ENCODE measurements at regions not wholly inside any gene's neighbourhood (a gene's known extent, or its start where the extent isn't known, plus 50 kb on each side); places are given as distances from the start of the nearest gene placed in this dataset.

GRCh38 chr14:51518280-51518679, 133.4 kb upstream of the FRMD6 start:
- no peak for DNase-seq

GRCh38 chr14:51518711-51519110, 133.0 kb upstream of the FRMD6 start:
- DNase-seq = no peak

- no peak for DNase-seq
Measured at GRCh38 chr14:51520087-51520486, 131.6 kb upstream of the FRMD6 start.

GRCh38 chr14:51521764-51522163, 129.9 kb upstream of the FRMD6 start:
- DNase-seq = no peak

GRCh38 chr14:51523243-51523642, 128.5 kb upstream of the FRMD6 start:
- no peak for DNase-seq

DNA sequence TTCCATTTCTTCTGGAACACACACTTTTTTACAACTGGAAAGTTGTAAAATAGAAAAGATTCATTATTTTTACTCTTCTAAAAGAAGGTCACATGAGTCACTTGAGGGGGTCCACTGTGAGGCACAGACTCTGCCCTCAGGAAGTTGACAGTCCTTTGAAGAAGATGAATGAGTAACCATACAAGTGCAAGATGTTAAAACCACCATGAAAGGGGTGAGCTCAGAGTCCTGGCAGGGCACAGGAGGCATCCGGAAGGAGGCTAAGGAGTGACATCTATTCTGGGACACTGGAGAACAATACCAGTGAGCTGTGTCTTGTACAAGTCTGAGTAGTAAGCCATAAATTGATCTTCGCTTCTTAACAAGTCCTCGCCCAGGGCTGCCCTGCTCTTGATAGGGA, 126.0 kb upstream of the FRMD6 start:
- no peak for DNase-seq

GRCh38 chr14:51527073-51527472, 124.6 kb upstream of the FRMD6 start:
- no peak for DNase-seq

- no peak for DNase-seq
Measured at GRCh38 chr14:51529736-51530135, 122.0 kb upstream of the FRMD6 start.

DNA sequence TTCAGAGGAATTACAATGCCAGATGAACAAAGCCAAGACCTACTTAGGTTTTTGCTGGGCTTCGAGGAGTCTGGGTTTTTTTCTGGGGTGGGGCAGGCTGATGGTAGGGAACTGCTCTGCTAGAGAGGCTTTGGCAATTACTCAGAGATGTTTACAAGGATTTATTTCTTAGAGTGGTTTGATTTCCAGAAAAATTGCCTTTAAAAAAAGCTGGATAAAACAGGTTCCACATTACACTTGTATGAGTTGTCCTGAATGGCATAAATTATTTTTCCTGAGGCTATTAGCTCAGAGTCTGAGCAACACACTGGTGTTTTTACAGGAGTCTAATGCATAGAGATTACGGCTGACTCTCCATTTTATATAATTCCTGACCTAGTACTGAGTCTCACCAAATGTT, 118.5 kb upstream of the FRMD6 start:
- DNase-seq = peak in 1 of 2 experiments; percentile 49

- DNase-seq = no peak
Measured at GRCh38 chr14:51533872-51534553, 117.7 kb upstream of the FRMD6 start.

DNA sequence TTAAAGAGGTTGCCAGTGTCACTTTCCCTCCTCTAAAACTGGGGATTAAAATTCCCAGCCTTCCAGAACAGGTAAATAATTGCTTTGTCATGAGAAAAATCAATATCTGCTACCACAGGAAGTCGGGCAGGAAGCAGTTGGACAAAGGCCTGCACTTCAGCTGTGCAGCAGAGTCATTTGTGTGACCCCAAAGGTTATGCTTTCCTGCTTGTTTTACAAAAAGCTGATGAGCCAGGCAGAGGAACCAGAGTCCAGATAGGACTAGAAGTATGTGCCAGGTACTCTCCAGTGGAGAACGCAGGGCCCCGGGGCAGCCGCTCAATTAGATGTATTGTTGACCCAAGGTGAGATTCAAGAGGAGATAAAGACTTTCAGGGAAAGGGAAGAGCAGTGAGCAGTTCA, 117.1 kb upstream of the FRMD6 start:
- peak in 1 of 2 experiments; percentile 74 for DNase-seq

DNA sequence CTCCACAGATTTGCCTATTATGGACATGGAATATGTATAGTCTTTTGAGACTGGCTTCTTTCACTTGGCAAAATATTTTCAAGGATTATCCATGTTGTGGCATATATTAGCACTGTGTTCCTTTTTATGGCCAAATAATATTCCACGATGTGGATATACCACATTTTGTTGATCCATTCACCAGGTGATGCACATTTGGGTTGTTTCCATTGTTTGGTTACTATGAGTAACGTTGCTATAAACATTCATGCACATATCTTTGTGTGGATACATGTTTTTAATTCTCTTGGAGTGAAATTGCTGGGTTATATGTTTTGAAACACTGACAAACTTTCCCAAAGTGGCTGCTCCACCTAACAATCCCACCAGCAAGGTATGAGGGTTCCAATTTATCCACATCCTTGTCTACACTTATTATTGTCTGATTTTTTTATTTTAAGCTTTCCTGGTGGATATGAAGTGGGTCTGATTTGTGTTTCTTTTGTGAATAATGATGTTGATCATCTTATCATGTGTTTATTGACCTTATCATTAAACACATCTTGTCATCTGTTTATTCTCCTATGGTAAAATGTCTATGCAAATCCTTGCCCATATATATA, 116.2 kb upstream of the FRMD6 start:
- no peak for DNase-seq

DNA sequence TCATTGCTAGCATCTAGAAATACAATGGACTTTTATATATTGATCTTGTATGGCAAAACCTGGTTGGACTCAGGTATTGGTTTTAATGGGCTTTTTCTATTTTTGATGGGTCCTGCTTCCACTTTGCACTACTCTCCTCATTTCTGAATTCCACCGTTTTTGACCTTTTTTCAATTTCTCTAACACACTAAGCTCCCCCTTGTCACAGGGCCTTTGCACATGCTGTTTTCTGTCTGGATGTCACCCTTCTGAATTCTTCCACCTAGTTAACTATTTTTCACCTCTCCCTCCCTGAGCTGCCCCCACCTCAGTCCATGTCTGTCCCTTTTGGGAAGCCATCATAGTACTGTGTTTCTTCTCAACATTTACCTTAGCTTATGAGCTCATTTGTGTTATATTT, 112.7 kb upstream of the FRMD6 start:
- no peak for DNase-seq

GRCh38 chr14:51539571-51540037, 112.1 kb upstream of the FRMD6 start:
- DNase-seq = peak; percentile 64 to 86

DNA sequence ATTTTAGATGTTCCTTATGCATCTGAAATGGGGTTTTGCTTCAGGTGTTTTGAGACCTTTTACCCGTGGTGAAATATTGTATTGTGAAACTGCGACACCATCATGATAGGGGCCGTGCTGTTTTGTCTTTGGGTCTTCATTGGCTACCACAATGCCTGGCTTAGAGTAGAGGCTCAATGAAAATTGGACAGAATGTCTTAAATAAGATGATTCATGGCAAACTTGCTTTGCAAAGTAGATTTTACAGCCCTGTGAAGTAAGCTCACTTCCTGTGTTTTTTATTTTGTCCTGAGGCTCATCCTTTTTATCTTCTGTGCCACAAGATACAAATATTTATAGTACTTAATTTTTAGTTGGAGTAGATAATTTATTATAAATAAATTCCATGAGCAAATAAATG, 111.3 kb upstream of the FRMD6 start:
- DNase-seq = no peak

DNA sequence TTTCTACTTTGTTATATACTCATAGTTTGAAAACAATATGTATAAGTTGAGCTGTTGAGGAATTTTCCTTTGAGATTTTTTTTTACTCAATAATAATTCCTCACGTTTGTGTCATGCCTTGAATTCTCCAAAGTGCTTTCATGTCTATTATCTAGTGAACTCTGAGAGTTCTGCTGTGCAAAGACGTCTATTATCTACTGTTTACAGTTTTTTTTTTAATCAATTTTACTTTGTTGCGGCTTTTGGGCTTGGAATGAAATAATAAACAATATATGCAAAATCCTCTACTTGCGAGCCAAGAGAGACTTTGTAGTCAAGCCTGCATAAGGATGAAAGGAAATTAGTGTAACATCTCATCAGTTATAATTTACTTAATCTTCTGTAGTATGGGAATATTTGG, 107.2 kb upstream of the FRMD6 start:
- DNase-seq = no peak

DNA sequence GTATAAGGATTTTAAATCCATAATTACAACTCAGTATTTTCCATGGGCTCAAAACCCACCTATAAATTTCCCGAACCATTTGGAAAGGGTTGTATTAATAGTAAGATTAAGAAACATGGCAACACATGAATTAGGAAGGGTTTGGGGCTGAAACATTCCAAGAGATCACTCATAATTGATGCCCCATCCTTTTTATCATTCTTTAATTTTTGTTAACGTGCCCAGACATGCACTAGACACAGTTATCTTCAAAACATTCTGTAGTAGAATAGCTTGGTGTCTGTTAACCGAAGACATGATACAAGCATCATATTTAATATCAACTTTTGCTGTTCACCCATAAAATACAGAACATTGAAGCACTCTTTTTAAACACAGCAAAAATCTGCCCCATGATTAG, 106.8 kb upstream of the FRMD6 start:
- DNase-seq = no peak

DNA sequence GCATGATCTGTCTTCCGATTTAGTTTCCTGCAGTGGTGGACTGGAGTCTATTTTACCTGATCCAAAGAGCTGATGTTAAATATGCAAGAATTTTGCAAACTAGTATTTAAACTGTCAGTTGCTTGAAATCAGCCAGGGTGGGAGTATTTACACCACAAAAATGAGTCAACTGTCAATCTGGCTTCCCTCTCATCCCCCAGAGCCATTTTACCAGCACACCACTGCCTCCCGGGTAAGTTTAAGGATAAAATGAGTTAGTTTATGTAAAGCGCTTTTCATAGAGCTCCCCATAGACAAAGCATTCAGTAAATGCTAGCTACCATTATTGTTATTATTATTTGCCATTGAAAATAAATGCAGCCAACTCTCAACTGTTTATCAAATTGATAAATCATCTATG, 106.3 kb upstream of the FRMD6 start:
- DNase-seq = no peak

DNA sequence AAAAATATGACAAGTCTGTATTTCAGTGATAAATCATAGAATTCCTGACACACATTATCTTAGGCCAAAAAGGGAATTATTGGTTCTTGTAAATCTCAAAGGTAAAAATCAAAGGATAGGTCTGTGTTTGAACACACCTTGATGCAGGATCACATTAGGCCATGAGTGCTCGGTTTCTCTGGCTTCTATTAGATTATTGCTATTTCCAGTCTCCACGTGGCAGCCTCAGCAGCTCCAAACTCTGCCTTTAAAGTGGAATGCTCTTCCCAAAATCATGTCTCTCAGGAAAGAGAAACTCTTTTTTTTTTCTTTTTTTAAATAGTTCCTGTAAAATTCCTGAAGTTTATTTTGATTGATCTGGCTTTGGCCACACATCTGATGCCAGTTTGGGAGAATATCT, 105.6 kb upstream of the FRMD6 start:
- no peak for DNase-seq

DNA sequence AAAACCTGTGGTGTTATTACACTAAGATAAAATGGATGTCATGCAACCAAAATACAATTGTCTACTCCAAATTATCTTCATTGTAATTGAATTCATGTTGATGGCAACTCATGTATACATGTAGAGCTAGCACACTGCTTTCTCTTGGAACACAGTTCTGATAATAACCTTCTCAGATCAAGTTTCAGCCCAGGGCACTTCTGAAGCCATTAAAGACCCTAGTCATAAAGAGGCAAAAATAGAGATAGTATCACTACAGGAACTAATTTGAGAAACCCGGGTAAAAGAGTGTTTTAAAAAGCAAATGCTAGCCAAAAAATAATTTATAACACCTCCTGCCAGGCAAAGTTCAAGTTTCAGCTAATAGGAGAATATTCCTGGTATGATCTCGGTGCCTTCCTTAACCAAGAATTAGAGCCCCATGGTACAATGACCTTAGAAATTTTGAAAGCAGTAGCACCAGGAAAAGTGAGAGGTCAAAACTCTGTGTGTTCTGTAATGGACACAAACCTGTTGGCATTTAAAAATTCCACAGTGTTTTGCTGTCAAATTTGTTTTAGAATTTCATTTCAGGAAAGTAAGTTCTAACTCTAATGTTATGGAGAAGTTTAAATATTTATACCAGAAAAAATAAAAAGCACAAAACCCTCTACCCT, 105.0 kb upstream of the FRMD6 start:
- no peak for DNase-seq

GRCh38 chr14:51547260-51547659, 104.5 kb upstream of the FRMD6 start:
- peak; percentile 95 to 99 for DNase-seq

- no peak for DNase-seq
Measured at GRCh38 chr14:51547701-51548100, 104.0 kb upstream of the FRMD6 start.

DNA sequence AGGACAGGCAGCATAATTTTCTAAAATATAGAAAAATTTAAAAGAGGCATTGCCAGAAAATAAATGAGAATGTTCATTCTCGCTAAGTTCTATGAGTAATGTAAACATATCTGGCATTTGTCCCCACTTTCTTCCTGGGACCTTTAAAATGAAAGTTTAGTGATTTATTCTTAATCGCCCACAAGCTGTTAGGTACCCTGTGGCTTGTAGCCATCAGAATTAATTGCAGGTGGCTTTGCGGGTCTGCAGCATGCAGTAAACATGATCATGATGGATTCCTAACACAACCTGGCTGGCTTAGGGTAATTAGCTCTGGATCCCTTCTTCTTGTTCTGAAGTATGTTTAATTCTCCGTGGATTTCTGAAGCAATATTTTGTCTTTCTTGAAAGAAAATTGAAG, 103.5 kb upstream of the FRMD6 start:
- DNase-seq = no peak

DNA sequence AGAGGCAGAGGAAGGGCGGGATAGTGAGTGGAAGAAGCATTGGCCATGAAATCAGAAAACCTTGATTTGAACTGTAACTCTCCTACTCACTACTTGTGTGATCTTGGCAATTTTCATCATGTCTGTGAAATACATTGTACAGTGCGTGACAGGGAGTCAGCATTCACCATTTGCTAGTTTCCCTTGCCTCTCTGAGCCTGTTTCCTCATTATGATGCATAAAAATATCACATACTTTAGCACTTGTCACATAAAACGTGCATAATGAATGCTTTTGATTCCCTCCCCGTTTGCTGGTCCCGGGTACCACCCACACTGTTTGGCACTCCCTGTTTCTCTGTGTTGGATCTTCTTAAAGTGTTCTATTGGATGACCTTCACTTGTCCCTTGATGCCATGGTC, 101.1 kb upstream of the FRMD6 start:
- DNase-seq = no peak
